OCI-LY7 (cell line): ENCODE measurements at regions not wholly inside any gene's neighbourhood (a gene's known extent, or its start where the extent isn't known, plus 50 kb on each side); places are given as distances from the start of the nearest gene placed in this dataset. TPM values are rescaled to one million over a fixed set of nuclear protein-coding genes. Genes with fewer than 3 reads are reported as not detected.

Source experiments
- small RNA-seq: library from RNA; depleted of rRNA; stranded (forward); fragments of <200 nt; gene quantifications from one replicate; pipeline ENCODE3, GENCODE V24; 2014

Small RNA genes in the stretch of these regions (small RNA-seq; reads per million reads assigned to genes)
- gene MRPS36P5, result not detected
- gene RPS27P21, result not detected
